GM08714 (cell line): ENCODE measurements at regions not wholly inside any gene's neighbourhood (a gene's known extent, or its start where the extent isn't known, plus 50 kb on each side); places are given as distances from the start of the nearest gene placed in this dataset.

Experiments used
- H3K4me3 ChIP-seq: fragments of 200-500 bp; sonication (Bioruptor generic); 2 replicates; pipeline ENCODE4 v1.5.1; 2014; ENCODE audit warnings: mild to moderate bottlenecking, low read length, inconsistent platforms
- ZNF274 ChIP-seq: IDR thresholded peaks from 2 replicates; pipeline ENCODE4 v1.6.1; 2012; ENCODE audit warnings: mild to moderate bottlenecking, low read depth, low read length

DNA sequence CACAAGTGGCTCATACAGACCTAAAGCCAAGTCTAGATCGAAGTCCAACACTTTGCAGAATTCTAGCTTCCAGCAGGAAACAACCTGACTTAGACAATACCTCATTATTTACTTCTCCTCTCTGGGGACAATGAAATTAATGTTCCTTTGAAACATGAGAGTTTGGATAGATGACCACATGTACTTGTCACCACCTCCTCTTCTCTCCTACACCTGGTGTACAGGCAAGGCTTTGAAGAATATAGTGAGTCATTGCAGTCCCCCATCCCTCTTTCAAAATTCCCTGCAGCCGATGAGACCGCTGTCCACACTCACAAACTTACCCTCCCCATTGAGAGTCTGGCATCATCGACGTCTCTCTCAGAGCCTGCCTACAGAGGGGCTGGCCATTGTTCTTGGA, 189.0 kb upstream of the HES1 start:
- no peak for TF ChIP-seq ZNF274
- H3K4me3 ChIP-seq, result no peak overlapping the region

DNA sequence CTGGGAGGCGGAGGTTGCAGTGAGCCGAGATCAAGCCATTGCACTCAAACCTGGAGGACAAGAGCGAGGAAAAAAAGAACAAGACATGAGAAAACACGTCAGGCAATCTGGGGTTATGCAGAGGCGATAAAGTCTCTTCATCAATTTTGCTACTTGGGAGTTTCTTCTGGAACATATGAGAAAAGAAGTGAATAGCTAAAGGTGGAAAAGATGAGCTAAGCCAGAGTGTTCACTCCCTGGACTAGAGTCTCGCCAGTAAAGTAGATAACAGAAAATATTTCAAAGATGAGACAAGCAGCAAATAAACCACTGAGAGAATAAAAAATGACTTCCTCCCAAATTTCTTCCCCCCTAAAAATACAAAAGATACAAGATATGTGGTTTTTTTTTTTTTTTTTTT, 188.4 kb upstream of the HES1 start:
- TF ChIP-seq ZNF274, result no peak
- no peak overlapping the region for H3K4me3 ChIP-seq

DNA sequence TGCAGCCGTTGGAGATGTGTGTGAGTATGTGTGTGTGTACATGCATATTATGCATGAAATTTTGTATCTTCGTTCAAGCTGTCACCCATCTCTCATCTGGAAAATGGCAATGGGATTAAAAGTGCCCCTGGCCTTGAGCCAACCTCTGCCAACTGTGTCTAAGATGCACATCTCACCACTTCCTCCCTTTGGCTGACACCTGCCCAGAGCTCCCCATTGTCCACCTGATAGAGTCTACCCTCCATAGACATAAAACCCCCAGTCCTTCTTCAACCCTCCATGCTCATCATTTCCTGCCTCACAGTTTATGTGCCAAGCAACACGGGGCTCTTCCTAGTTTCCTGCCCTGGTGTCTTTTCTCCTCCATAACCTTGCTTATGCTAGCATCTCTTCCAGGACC, 187.5 kb upstream of the HES1 start:
- no peak overlapping the region for H3K4me3 ChIP-seq
- no peak for TF ChIP-seq ZNF274

DNA sequence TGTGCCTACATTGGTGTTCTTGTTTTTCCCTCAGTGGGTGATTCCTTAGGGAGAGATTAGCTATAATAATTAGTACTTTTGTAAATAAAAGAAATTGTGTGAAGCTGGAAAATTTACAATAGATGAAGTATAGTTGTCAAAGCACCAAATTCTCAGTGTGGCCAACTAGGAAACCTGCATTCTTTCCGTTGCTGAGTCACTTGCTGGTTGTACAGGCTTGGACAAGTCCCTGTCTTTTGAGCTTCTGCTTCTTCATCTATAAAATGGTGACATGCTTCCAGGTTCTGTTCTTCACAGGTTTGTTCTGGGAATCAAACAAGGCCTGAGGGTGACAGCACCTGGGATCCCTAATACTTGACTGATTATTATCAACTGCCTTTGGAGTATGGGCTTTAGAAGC, 184.1 kb upstream of the HES1 start:
- no peak for TF ChIP-seq ZNF274
- H3K4me3 ChIP-seq, result no peak overlapping the region

GRCh38 chr3:193954752-193955151, 181.2 kb upstream of the HES1 start:
- H3K4me3 ChIP-seq, result no peak overlapping the region
- TF ChIP-seq ZNF274, result no peak

- no peak for TF ChIP-seq ZNF274
- H3K4me3 ChIP-seq, result no peak overlapping the region
Measured at GRCh38 chr3:193955719-193956118, 180.2 kb upstream of the HES1 start.

DNA sequence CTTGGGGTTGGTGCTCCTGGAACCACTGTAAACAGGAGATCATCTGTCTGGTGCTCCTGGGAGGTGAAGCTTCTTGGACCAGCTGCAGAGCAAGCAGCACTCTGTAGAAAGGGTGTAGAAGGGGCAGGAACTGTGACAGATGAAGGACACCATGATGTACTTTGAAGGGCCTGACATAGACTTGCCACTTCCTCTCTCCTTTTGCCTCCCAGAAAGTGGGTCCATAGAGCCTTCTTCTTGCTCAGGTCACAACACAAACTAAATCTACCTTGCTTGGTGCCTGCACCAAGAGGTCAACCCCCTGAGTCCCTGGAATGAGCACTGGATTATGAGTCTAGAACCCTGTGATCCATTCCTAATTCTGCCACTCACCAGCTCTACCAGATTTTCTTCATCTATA, 176.1 kb upstream of the HES1 start:
- H3K4me3 ChIP-seq, result no peak overlapping the region
- TF ChIP-seq ZNF274, result no peak

GRCh38 chr3:193960487-193961274, 175.3 kb upstream of the HES1 start:
- no peak for TF ChIP-seq ZNF274

DNA sequence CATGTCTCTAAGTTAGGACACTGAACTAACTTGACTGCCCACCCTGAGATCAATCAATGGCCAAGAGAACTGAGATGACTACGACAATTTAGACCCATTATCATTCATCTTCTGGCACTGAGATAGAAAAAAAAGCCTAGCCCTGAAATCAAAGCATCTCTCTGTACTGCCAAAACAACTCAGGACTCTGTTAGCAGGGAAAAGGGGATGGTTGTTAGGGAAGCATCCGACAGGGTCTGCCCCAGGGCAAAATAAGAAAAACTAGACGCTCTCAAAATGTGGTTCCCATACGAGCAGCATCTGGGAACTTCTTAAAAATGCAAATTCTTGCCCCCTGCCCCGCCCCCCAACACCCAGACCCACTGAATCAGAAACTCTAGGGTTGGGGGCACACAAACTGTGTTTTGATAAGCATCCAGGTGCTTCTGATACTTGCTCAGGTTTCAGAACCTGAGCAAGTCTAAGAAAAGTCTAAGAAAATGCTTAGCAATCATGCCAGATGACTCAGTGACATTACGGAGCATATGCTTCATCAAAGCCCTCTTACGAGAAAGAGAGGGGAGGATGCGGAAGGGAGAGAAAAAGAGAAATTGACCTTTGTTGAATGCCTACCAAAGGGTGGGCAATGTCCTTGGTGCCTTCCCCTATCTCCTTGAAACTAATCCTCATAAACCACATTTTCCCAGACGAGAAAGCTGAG, 172.8 kb upstream of the HES1 start:
- TF ChIP-seq ZNF274, result no peak
- H3K4me3 ChIP-seq, result no peak overlapping the region

More at GRCh38 chr3:193960487-193961274, 175.3 kb upstream of the HES1 start:
- H3K4me3 ChIP-seq, result no peak overlapping the region

DNA sequence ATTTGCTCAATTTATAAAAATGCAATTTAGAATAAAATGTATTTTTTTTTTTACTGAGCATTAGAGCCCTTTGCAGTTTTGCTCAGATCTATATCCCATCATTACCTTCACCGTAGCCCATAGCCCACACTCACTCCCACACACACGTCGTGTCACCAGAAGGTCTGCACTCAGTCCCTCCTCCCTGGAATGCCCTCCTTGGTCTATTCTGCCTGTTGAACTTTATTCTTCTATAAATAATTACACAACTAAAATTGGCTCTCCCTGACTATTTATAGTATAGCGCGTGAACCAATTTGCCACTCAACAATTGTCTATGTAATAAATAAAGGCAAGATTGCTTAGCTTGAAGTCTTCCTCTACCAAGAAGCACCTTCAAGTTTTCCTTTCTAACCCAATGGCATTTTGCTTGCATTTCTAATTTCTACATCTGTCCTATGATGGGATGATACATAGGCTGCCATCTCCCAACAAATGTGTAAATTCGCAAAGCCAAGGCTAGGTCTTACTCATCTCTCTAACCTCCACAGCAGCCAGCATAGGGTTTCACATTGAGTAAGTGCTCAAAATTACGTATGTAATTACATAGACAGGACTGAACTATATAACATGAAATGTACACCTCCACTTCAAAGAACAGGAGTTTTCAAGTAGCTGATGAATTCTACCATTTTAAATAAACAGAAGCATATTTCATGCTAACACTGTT, 172.0 kb upstream of the HES1 start:
- no peak for TF ChIP-seq ZNF274
- no peak overlapping the region for H3K4me3 ChIP-seq

DNA sequence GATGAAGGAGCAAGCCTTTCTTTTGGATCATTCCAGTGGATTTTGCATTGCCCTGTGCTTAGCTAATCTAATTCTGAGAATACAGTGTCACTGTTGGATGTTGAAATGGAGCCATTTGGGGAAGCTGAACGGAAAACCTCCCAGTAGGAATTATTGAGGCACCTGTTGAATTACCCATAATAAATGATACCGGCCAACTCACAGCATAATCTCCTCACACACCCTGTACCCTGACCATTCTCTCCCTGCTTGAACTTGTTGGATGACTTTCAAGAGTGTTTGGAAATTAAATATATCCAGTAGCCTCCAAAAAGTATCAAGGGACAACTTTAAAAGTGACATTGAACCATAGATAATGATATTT, 171.4 kb upstream of the HES1 start:
- no peak for TF ChIP-seq ZNF274
- no peak overlapping the region for H3K4me3 ChIP-seq

DNA sequence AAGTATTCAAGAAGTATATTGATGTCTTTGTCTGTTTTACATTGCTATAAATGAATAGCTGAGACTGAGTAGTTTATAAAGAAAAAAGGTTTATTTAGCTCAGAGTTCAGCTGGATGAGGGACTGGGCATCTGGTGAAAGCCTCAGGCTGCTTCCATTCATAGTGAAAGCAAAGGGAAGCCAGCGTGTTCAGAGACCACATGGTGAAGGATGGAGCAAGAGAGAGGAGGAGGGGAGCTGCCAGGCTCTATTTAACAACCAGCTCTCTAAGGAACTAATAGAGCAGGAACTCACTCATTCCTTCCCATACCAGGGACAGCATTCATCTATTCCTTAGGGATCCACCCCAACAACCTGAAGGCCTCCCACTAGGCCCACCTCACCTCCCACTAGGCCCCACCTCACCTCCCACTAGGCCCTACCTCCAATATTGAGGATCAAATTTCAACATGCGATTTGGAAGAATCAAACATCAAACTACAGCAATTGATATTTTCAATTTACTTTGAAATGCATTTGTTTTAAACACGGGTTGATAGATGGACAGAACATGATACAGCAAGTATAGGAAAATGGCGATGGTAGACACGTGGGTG, 167.5 kb upstream of the HES1 start:
- H3K4me3 ChIP-seq, result no peak overlapping the region
- no peak for TF ChIP-seq ZNF274

DNA sequence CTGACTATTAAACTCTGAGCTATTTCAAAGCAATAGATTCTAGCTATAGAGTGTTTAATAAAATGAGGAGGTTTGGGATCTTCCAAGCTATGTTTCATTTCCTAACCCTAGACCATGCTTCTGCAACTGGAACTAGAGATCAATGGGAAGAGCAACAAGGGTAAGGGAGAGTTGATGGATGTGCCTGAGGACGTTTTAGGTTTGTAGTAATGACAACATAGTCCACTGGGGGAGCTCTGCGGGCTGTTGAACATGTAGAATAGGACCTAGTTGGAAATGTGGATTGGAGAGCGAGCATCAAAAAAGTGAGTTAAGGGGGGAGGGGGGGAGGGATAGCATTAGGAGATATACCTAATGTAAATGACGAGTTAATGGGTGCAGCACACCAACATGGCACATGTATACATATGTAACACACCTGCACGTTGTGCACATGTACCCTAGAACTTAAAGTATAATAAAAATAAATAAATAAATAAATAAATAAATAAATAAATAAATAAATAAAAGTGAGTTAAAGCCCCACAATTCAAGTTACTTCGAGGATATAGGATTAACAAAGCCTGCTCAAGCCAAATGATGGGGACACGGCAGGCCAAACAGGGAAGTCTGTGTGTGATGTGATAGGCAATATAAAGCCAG, 165.7 kb upstream of the HES1 start:
- H3K4me3 ChIP-seq, result peak overlapping the region; percentile 16; the same call in 1 of the 2 replicates

DNA sequence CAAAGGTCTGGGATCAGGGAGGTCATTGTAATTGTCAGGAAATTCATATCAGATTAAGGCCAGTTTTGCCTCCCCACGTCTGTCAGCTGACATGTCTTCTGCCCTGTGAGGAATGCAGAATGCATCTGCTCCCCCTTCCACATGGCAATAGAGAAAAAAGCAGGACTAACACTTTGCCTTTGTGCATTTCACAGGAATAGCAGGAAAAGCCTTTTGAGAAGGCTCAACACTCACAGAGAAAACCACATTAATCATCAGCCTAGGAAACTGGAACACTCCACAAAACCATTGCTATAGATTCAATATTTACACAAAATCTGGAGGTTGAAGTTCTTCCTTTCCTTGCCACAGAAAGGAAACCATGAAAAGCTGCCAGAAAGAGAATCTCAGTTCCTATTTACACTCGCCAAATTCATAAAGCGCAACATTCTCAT, 165.2 kb upstream of the HES1 start:
- H3K4me3 ChIP-seq, result peak overlapping the region; percentile 16; the same call in 1 of the 2 replicates
- no peak for TF ChIP-seq ZNF274
